Endodermal cell (in vitro differentiated cells): ENCODE measurements at regions not wholly inside any gene's neighbourhood (a gene's known extent, or its start where the extent isn't known, plus 50 kb on each side); places are given as distances from the start of the nearest gene placed in this dataset.

Experiments
- DNase-seq: peaks from one replicate; pipeline ENCODE4 v3.0.0-alpha.2; 2017
- H3K27ac ChIP-seq: 2 replicates; pipeline ENCODE4 v1.5.1; 2013; ENCODE audit warnings: mild to moderate bottlenecking, low read depth, low read length, moderate library complexity
- H3K27me3 ChIP-seq: 2 replicates; pipeline ENCODE4 v1.6.1; 2013; ENCODE audit warnings: mild to moderate bottlenecking, low read length, moderate library complexity; ENCODE audit not compliant: insufficient read depth, control insufficient read depth, poor library complexity, severe bottlenecking
- H3K36me3 ChIP-seq: 2 replicates; pipeline ENCODE4 v1.7.0; 2013; ENCODE audit warnings: mild to moderate bottlenecking, low read length, moderate library complexity; ENCODE audit not compliant: control insufficient read depth, insufficient read depth
- H3K4me1 ChIP-seq: one replicate; pipeline ENCODE4 v1.7.0; 2013; ENCODE audit warnings: low read length; ENCODE audit not compliant: control insufficient read depth, insufficient read depth
- H3K4me3 ChIP-seq: 2 replicates; pipeline ENCODE4 v1.5.1; 2013; ENCODE audit warnings: mild to moderate bottlenecking, low read length, moderate library complexity
- H3K9ac ChIP-seq: 2 replicates; pipeline ENCODE4 v1.6.1; 2013; ENCODE audit warnings: mild to moderate bottlenecking, low read length, moderate library complexity; ENCODE audit not compliant: poor library complexity, severe bottlenecking; ENCODE audit errors: extremely low read depth
- H3K9me3 ChIP-seq: 2 replicates; pipeline ENCODE4 v1.6.1; 2013; ENCODE audit warnings: mild to moderate bottlenecking, low read length, moderate library complexity; ENCODE audit not compliant: control insufficient read depth
- H3K27ac Mint-ChIP-seq: 2 replicates; pipeline ENCODE4 v1.8.0; 2020; ENCODE audit warnings: mixed read lengths
- H3K27me3 Mint-ChIP-seq: 2 replicates; pipeline ENCODE4 v1.8.0; 2021; ENCODE audit warnings: mild to moderate bottlenecking, mixed read lengths; ENCODE audit not compliant: insufficient read depth
- H3K36me3 Mint-ChIP-seq: 2 replicates; pipeline ENCODE4 v1.8.0; 2020; ENCODE audit warnings: low read depth, mixed read lengths
- H3K4me1 Mint-ChIP-seq: 2 replicates; pipeline ENCODE4 v1.8.0; 2020; ENCODE audit warnings: mixed read lengths
- H3K4me3 Mint-ChIP-seq: 2 replicates; pipeline ENCODE4 v1.8.0; 2020; ENCODE audit warnings: mild to moderate bottlenecking, moderate library complexity, mixed read lengths
- H3K9me3 Mint-ChIP-seq: 2 replicates; pipeline ENCODE4 v1.8.0; 2020; ENCODE audit warnings: mild to moderate bottlenecking, mixed read lengths
- WGBS, 2 experiments: methylation state at CpG; one replicate each; pipeline versions ENCODE4 v1.1.5 to v1.1.7; 2013; ENCODE audit warnings: missing lambda C conversion rate in 2 of 2, mixed read lengths in 1 of 2; ENCODE audit not compliant: insufficient coverage in 1 of 2, insufficient read length in 1 of 2; 5-methylcytosine and 5-hydroxymethylcytosine counted together
- TF ChIP-seq, protein P1 (sequence below): fragments of 200-600 bp; sonication (generic); conservative IDR thresholded peaks from 2 replicates; pipeline ENCODE4 v1.5.0; 2021; ENCODE audit warnings: antibody characterized with exemption, mild to moderate bottlenecking

DNA sequence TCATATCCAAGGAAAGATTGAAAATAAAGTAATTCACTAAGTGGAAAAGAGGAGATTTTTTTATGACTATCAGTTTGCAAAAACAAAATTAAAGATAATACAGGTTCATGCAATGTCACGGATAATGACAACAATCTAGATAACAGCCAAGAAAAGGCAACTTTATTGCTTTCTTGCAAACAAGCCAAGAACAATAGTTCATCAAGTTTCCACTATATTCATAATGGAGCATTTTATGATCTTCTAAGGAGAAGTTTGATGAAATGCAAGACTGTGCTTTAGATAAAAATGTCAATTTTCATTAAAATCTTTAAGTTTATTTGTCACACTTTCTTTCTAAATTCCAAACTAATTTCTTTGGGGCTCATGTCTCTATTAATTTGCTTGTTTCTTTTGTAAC lies 53.9 kb upstream of the NRP1 start:
- no peaks in the 10 kb centered on the region for H3K36me3 Mint-ChIP-seq
- no peaks in the 10 kb centered on the region for H3K9me3 Mint-ChIP-seq
- Histone ChIP-seq H3K27me3 (no peaks in the 10 kb centered on the region), H3K9ac (no peak overlapping the region), H3K9me3 (no peaks in the 10 kb centered on the region), H3K4me1 (no peaks in the 10 kb centered on the region), H3K36me3 (no peaks in the 10 kb centered on the region), H3K4me3 (no peak overlapping the region), H3K27ac (no peak overlapping the region)
- no peak overlapping the region for H3K27ac Mint-ChIP-seq
- DNase-seq, result no peak
- TF ChIP-seq, protein P1, sequence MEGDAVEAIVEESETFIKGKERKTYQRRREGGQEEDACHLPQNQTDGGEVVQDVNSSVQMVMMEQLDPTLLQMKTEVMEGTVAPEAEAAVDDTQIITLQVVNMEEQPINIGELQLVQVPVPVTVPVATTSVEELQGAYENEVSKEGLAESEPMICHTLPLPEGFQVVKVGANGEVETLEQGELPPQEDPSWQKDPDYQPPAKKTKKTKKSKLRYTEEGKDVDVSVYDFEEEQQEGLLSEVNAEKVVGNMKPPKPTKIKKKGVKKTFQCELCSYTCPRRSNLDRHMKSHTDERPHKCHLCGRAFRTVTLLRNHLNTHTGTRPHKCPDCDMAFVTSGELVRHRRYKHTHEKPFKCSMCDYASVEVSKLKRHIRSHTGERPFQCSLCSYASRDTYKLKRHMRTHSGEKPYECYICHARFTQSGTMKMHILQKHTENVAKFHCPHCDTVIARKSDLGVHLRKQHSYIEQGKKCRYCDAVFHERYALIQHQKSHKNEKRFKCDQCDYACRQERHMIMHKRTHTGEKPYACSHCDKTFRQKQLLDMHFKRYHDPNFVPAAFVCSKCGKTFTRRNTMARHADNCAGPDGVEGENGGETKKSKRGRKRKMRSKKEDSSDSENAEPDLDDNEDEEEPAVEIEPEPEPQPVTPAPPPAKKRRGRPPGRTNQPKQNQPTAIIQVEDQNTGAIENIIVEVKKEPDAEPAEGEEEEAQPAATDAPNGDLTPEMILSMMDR, result no peak
- H3K4me3 Mint-ChIP-seq, result no peak overlapping the region
- H3K4me1 Mint-ChIP-seq, result peaks cover 11% of the 10 kb centered on the region
- WGBS, 2 experiments, result 100% methylated on average over 1 of the region's 1 CpG; no CpG with 5 or more reads in 1 of the 2 experiments
- no peaks in the 10 kb centered on the region for H3K27me3 Mint-ChIP-seq

DNA sequence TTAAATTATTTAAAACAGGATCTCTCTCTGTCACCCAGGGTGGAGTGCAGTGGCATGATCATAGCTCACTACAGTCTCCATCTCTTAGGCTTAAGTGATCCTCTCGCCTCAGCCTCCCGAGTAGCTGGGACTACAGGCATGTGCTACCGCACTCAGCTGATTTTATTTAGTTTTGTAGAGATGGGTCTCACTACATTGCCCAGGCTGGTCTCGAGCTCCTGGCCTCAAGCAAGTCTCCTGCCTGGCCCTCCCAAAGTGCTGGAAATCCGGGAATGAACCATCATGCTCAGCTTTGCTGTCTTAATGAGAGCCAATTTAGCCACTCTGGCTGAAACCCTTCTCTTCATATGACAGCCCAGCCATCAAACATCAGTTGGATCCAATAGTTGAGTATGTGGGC lies 53.3 kb upstream of the NRP1 start:
- peaks cover 11% of the 10 kb centered on the region for H3K4me1 Mint-ChIP-seq
- no peaks in the 10 kb centered on the region for H3K36me3 Mint-ChIP-seq
- H3K27ac ChIP-seq, result no peak overlapping the region
- H3K9me3 ChIP-seq, result no peaks in the 10 kb centered on the region
- WGBS, 2 experiments, result 96 to 98% methylated on average over 5 of the region's 5 CpGs
- DNase-seq, result no peak
- no peaks in the 10 kb centered on the region for H3K4me1 ChIP-seq
- H3K9me3 Mint-ChIP-seq, result no peaks in the 10 kb centered on the region
- H3K27me3 Mint-ChIP-seq, result no peaks in the 10 kb centered on the region
- TF ChIP-seq, protein P1, result no peak
- H3K27ac Mint-ChIP-seq, result no peak overlapping the region
- H3K36me3 ChIP-seq, result no peaks in the 10 kb centered on the region
- H3K4me3 Mint-ChIP-seq, result no peak overlapping the region
- no peaks in the 10 kb centered on the region for H3K27me3 ChIP-seq
- H3K4me3 ChIP-seq, result no peak overlapping the region
- no peak overlapping the region for H3K9ac ChIP-seq

GRCh38 chr10:33386926-33387325 lies 52.5 kb upstream of the NRP1 start:
- Histone ChIP-seq H3K4me1 (no peaks in the 10 kb centered on the region), H3K27me3 (no peaks in the 10 kb centered on the region), H3K9ac (no peak overlapping the region), H3K4me3 (no peak overlapping the region), H3K9me3 (no peaks in the 10 kb centered on the region), H3K27ac (no peak overlapping the region), H3K36me3 (no peaks in the 10 kb centered on the region)
- peak overlapping the region; percentile 67 for H3K27ac Mint-ChIP-seq
- TF ChIP-seq, protein P1, result no peak
- H3K4me1 Mint-ChIP-seq, result peaks cover 11% of the 10 kb centered on the region
- H3K36me3 Mint-ChIP-seq, result no peaks in the 10 kb centered on the region
- H3K27me3 Mint-ChIP-seq, result no peaks in the 10 kb centered on the region
- H3K9me3 Mint-ChIP-seq, result no peaks in the 10 kb centered on the region
- H3K4me3 Mint-ChIP-seq, result no peak overlapping the region
- 70% methylated on average over 2 of the region's 2 CpGs; no CpG with 5 or more reads in 1 of the 2 experiments for WGBS, 2 experiments
- peak; percentile 49 for DNase-seq
